Hepatocyte (in vitro differentiated cells): ENCODE measurements at regions not wholly inside any gene's neighbourhood (a gene's known extent, or its start where the extent isn't known, plus 50 kb on each side); places are given as distances from the start of the nearest gene placed in this dataset.

Source experiments
- DNase-seq: peaks from one replicate; pipeline ENCODE4 v3.0.0-alpha.2; 2016; ENCODE audit warnings: low spot score
- H2AFZ ChIP-seq: fragments of 200-600 bp; sonication (generic); 2 replicates; pipeline ENCODE4 v1.6.0; 2016; ENCODE audit warnings: antibody characterized with exemption, mild to moderate bottlenecking
- H3K27ac ChIP-seq: fragments of 200-600 bp; sonication (generic); 2 replicates; pipeline ENCODE4 v1.5.1; 2016; ENCODE audit warnings: mild to moderate bottlenecking
- H3K27me3 ChIP-seq: fragments of 200-600 bp; sonication (generic); 2 replicates; pipeline ENCODE4 v1.6.1; 2016
- H3K36me3 ChIP-seq: fragments of 200-600 bp; sonication (generic); replicated peaks from 2 replicates; pipeline ENCODE4 v1.5.1; 2016; ENCODE audit warnings: low read depth; ENCODE audit not compliant: insufficient read depth
- H3K4me1 ChIP-seq: fragments of 200-600 bp; sonication (generic); 2 replicates; pipeline ENCODE4 v1.5.1; 2016; ENCODE audit warnings: mild to moderate bottlenecking, moderate library complexity; ENCODE audit not compliant: insufficient read depth
- H3K4me2 ChIP-seq: fragments of 200-600 bp; sonication (generic); 2 replicates; pipeline ENCODE4 v1.6.0; 2016
- H3K4me3 ChIP-seq: fragments of 200-600 bp; sonication (generic); 2 replicates; pipeline ENCODE4 v1.5.1; 2016; ENCODE audit warnings: mild to moderate bottlenecking
- H3K79me2 ChIP-seq: fragments of 200-600 bp; sonication (generic); 2 replicates; pipeline ENCODE4 v1.6.0; 2017; ENCODE audit warnings: mild to moderate bottlenecking
- H3K9me2 ChIP-seq: fragments of 200-600 bp; sonication (generic); replicated peaks from 2 replicates; pipeline ENCODE4 v1.6.0; 2017; ENCODE audit warnings: mild to moderate bottlenecking; ENCODE audit not compliant: insufficient read depth
- H3K9me3 ChIP-seq: fragments of 200-600 bp; sonication (generic); 2 replicates; pipeline ENCODE4 v1.5.1; 2016; ENCODE audit warnings: low read depth, mild to moderate bottlenecking
- H4K20me1 ChIP-seq: fragments of 200-600 bp; sonication (generic); 2 replicates; pipeline ENCODE4 v1.6.0; 2016; ENCODE audit warnings: mild to moderate bottlenecking; ENCODE audit not compliant: insufficient read depth, poor library complexity, severe bottlenecking
- CTCF ChIP-seq: fragments of 200-600 bp; sonication (generic); IDR thresholded peaks from 2 replicates; pipeline ENCODE4 v1.5.1; 2016; ENCODE audit warnings: antibody characterized with exemption, mild to moderate bottlenecking; ENCODE audit not compliant: poor library complexity
- EZH2 ChIP-seq: fragments of 200-600 bp; sonication (generic); IDR thresholded peaks from 2 replicates; pipeline ENCODE4 v1.6.1; 2016; ENCODE audit warnings: antibody characterized with exemption, mild to moderate bottlenecking, borderline replicate concordance
- EZH2phosphoT487 ChIP-seq: fragments of 200-600 bp; sonication (generic); IDR thresholded peaks from one replicate; pipeline ENCODE4 v1.6.1; 2018; ENCODE audit warnings: antibody characterized with exemption, mild to moderate bottlenecking, low read depth, moderate library complexity; ENCODE audit not compliant: unreplicated experiment, severe bottlenecking
- WGBS: methylation state at CpG from one replicate; pipeline ENCODE4 v1.1.6; 2016; ENCODE audit warnings: low lambda C conversion rate; ENCODE audit errors: missing lambda C conversion rate; 5-methylcytosine and 5-hydroxymethylcytosine counted together

- H3K79me2 ChIP-seq: no peaks in the 10 kb centered on the region
- DNase-seq: no peak
- no peaks in the 10 kb centered on the region for H3K9me2 ChIP-seq
- TF ChIP-seq EZH2phosphoT487 (no peak), EZH2 (no peak), CTCF (no peak)
- H3K4me3 ChIP-seq: no peak overlapping the region
- H4K20me1 ChIP-seq: no peaks in the 10 kb centered on the region
- H3K9me3 ChIP-seq: no peaks in the 10 kb centered on the region
- peak overlapping the region; percentile 53 for H3K4me2 ChIP-seq
- 59% methylated on average over 6 of the region's 6 CpGs for WGBS
- H3K36me3 ChIP-seq: no peaks in the 10 kb centered on the region
- no peak overlapping the region for H2AFZ ChIP-seq
- H3K4me1 ChIP-seq: no peaks in the 10 kb centered on the region
- no peaks in the 10 kb centered on the region for H3K27me3 ChIP-seq
- H3K27ac ChIP-seq: peak overlapping the region; percentile 36
Measured at GRCh38 chr6:113709936-113710509, 147.1 kb upstream of the MARCKS start.

GRCh38 chr6:113713665-113714064, 143.5 kb upstream of the MARCKS start:
- Histone ChIP-seq H3K4me2 (no peak overlapping the region), H3K36me3 (no peaks in the 10 kb centered on the region), H3K27me3 (no peaks in the 10 kb centered on the region), H3K9me3 (no peaks in the 10 kb centered on the region), H2AFZ (no peak overlapping the region), H3K4me3 (no peak overlapping the region), H3K4me1 (no peaks in the 10 kb centered on the region), H4K20me1 (no peaks in the 10 kb centered on the region), H3K79me2 (no peaks in the 10 kb centered on the region), H3K27ac (no peak overlapping the region), H3K9me2 (no peaks in the 10 kb centered on the region)
- DNase-seq: no peak
- TF ChIP-seq EZH2phosphoT487 (no peak), CTCF (no peak), EZH2 (no peak)
- WGBS: 92% methylated on average over 2 of the region's 2 CpGs

GRCh38 chr6:113718588-113718987, 138.6 kb upstream of the MARCKS start:
- Histone ChIP-seq H3K79me2 (no peaks in the 10 kb centered on the region), H3K9me3 (no peaks in the 10 kb centered on the region), H3K27ac (no peak overlapping the region), H3K36me3 (no peaks in the 10 kb centered on the region), H3K4me2 (no peak overlapping the region), H2AFZ (no peak overlapping the region), H3K27me3 (no peaks in the 10 kb centered on the region), H3K9me2 (no peaks in the 10 kb centered on the region), H3K4me1 (no peaks in the 10 kb centered on the region), H3K4me3 (no peak overlapping the region), H4K20me1 (no peaks in the 10 kb centered on the region)
- no peak for DNase-seq
- no peak for TF ChIP-seq CTCF
- TF ChIP-seq EZH2phosphoT487: no peak
- TF ChIP-seq EZH2: no peak
- 80% methylated on average over 4 of the region's 4 CpGs for WGBS

- H3K79me2 ChIP-seq: no peaks in the 10 kb centered on the region
- peak; percentile 62 for DNase-seq
- H3K4me2 ChIP-seq: no peak overlapping the region
- no peak for TF ChIP-seq EZH2
- no peak for TF ChIP-seq CTCF
- no peak for TF ChIP-seq EZH2phosphoT487
- H2AFZ ChIP-seq: no peak overlapping the region
- no peaks in the 10 kb centered on the region for H3K36me3 ChIP-seq
- WGBS: 88% methylated on average over 2 of the region's 2 CpGs
- no peaks in the 10 kb centered on the region for H3K9me3 ChIP-seq
- no peak overlapping the region for H3K27ac ChIP-seq
- no peaks in the 10 kb centered on the region for H3K4me1 ChIP-seq
- H3K27me3 ChIP-seq: no peaks in the 10 kb centered on the region
- H3K4me3 ChIP-seq: no peak overlapping the region
- no peaks in the 10 kb centered on the region for H4K20me1 ChIP-seq
- no peaks in the 10 kb centered on the region for H3K9me2 ChIP-seq
Measured at GRCh38 chr6:113719064-113719463, 138.1 kb upstream of the MARCKS start.
